CD4-positive, alpha-beta T cell treated with Interferon gamma for 1 hour (primary cell): ENCODE measurements at regions not wholly inside any gene's neighbourhood (a gene's known extent, or its start where the extent isn't known, plus 50 kb on each side); places are given as distances from the start of the nearest gene placed in this dataset.

ENCODE experiments used
- DNase-seq: peaks from one replicate; pipeline ENCODE4 v3.0.0-alpha.2; 2020

DNA sequence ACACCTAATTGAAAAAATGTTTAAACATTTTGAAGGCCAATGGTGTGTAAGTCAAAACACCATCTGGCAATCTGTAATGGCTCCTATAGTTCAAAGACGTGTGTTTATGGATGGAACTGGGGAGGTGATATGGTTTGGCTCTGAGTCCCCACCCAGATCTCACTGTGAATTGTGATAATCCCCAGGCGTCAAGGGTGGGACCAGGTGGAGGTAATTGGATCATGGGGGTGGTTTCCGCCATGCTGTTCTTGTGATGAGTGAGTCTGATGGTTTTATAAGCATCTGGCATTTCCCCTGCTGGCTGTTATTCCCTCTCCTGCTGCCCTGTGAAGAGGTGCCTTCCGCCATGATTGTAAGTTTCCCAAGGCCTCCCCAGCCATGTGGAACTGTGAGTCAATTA, 52.2 kb downstream of the ADRA2C start:
- no peak for DNase-seq

DNA sequence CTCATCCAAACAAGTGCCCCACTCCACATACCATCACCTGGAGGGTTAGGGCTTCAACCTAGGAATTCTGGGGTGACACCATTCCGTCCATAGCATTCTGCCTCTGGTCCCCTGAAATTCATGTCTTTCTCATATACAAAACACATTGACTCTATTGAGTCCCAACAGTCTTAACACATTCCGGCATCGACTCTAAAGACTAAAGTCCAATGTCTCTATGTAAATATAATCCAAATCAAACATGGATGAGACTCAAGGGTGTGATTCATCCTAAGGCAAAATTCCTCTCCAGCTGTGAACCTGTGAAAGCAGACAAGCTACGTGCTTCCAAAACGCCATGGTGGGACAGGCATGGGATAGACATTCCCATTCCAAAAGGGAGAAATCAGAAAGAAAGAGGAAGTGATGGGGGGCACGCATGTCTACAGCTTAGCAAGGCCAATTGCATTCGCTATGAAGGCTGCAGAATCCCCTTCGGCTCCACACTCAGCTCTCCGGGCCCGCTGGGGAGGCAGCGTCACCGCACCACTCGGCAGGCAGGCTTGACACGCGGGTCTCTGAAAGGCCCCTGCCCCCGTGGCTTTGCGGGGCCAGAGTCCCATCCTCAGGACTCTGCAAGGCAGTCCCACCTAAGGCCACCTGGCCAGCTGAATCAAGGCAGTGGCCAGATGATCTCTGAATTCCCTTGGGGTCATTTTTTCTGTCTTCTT, 53.2 kb downstream of the ADRA2C start:
- DNase-seq = no peak

DNA sequence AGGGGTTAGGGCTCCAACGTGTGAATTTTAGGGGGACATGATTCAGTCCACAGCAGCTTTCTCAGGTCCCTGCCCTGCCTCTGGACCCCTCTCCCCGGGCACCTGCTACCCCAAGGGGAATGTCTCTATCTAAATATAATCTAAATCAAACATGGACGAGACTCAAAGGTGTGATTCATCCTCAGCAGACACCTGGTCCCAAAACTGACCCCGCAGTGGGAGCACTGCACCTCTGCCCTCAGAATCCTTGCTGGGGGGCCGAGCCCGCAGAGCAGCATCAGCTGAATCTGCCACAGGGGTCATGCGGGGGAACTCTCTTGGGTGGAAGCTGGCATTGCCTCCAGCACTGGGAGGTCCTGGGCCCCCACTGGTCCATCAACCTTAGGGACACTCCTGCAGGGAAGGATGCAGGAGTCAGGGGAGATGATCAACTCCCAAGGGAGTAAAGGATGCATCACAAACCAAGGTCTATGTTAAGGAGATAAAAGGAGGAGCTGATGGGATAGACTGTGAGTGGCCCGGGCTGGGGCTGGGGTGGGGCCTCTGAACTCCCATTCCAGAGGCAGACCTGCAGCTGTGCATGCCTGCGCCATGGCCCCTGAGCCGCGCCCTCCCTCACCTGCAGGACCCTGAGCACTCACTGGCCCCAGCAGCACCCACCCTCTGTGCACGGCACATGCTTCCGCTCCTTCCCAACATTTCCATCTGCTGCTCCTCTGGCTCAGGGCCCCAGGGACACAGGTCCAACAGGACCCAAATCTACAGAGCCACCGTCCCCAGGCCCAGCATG, 54.0 kb downstream of the ADRA2C start:
- DNase-seq = no peak

DNA sequence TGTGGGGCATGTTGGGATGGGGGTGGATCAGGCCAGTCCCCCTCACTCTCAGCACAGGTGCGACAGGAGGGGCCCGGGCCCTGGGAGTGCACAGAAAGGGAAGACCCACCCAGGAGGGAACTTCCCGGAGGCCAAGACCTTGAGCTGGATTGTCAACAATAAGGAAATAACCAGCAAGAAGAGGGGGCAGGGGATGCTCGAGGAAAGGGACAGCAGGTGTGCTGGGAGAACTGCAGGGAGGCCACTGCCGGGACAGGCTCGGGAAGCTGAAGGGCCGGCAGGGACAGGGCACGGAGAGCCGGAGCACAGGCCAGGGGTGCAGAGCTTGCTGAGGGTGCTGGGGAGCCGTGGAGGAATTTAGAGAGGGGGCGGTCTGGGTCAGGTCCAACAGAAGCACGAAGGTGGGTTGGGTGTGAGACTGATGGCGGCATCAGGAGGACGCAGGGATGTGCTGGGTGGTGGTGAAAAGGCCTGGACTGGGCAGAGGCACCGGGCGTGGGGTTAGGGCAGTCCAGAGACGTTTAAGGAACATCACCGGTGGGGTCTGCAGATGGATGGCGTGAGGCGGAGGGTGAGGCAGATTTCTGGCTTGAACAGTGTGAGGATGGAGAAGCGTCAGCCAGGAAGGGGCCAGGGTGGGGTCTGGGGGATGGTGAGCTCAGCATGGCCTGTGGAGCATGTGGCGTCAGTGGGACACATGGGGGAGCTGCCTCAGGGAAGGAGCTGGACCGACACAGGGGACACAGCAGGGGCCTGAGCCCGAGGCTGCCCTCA, 54.8 kb downstream of the ADRA2C start:
- DNase-seq = no peak

DNA sequence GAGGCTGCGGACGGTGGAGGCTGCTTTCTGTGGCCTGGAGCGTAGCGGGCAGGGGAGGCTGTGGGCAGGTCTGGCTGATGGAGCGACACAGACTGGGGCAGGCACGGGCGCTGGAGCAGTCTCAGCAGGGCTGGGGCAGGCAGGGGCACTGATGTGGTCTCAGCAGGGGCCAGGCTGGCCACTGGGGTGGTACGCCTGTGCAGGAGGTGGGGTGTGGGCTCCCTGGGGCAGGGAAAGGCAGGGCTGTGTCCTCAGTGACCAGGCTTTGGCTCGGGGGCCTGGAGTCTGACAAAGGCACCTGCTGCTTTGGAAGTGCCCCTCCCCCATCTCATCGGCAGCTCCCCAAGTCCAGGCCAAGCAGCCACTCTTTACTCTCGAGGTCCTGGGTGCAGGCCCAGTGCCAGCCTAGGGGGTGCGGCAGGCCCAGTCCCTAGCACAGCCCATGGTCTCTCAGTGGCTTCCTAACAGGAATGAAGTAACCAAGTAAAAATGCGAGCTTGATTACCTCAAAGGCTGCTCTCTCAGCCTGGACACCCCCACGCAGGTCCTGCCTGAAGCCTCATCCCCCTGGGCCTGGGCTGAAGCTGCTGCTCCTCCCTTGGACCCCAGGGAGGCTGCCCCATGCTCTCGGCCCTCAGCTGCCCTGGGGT, 55.5 kb downstream of the ADRA2C start:
- no peak for DNase-seq

DNA sequence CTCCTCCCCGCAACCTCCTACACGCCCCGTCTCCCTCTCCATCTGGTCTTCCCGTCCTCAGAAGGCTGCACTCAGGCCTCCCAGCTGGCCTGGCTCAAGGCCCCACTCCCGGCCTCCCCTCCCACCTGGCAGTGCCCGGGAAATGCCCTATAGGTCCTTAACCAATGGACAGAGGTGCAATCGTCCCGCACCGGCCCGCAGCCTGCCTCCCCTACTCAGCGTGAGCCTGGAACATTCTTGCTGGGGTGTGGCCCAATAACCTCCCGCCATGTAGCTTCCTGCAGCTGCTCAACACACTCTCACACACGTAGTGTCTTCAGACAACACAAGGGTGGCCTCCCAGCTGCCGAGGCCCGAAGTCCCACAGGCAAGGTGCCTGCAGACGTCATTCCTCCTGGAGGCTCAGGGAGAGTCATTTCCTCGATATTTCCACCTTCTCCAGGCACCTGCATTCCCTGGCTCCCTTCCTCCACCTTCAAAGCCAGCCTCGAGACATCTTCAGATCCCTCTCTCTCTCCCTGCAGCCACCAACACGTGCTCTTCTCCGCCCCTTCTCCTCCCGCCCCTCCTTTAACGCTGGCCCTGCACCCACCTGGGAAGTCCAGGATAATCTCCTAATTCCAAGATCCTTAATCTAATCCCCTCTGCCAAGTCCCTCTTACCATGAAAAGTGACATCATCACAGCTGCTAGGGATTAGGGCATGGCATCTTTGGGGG, 56.2 kb downstream of the ADRA2C start:
- no peak for DNase-seq

DNA sequence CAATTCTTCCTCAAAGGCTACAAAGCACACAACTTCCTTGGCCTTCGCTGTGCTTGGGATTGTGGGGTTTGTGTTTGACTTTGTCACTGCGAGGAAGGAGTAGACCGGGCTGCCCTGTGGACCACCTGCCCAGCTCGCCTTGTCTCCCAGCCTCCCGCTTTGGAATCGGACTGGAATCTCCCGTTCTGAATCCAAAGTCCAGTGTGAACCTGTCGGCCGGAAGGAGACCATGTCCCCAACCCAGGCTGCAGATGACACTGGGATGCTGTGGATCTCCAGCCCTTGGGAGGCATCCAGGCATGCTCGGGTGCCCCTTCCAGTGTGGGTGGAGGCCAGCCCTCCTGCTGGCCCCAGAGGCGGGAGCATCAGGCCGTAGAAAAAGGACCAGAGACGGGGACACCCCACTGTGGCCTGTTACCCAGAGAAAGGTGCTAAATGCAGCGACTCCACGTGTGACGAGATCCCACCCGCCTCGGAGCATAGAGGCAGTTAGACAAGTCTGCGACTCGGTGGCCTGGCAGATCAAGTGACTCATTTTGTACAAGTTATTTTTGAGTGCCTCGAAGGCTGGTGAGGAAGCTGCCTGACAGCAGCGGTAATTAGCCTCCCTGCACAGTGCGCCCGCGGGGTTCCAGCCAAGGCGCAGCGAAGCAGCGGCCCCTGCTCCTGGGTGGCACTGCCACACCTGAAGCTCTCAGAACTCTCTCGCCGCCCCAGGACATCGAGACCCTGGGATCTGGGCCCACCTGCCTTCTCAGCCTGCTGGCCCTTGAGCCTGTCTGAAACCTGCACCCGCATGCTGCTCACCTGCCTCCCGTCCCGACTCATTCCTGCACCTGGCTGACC, 57.5 kb downstream of the ADRA2C start:
- no peak for DNase-seq

DNA sequence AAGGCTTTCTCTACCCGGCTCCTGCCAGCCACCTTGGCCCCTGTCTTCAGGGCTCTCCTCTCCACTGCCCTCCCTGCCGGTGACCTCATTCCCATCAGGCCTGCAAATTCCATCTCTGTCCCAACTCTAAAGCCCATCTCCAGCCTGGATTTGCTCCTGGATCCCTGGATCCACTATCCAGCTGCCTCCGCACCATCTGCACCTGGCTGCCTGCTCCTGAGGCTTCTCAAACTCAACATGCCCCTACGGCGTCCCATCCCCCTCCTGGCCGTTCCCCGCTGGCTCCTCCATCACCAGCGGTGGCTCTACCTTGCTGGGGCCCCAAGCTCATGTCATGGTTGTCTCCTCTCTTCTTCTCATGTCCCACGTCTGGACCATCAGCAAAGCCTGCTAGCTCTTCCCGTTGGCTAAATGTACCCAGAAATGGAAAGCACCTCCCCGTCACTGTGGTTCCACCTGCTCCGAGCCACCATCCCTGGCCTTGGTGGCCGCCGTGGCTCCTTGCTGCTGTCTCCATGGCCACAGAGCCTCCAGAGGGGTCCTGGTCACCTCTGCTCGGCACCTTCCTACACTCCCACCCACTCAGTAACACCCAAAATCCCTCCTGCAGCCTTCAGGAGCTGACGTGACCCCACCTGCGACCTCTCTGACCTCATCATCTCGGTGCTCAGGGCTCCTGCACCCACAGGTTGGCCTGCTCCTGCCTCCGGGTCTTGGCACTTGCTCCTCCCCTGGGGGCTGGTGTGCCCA, 58.5 kb downstream of the ADRA2C start:
- no peak for DNase-seq

DNA sequence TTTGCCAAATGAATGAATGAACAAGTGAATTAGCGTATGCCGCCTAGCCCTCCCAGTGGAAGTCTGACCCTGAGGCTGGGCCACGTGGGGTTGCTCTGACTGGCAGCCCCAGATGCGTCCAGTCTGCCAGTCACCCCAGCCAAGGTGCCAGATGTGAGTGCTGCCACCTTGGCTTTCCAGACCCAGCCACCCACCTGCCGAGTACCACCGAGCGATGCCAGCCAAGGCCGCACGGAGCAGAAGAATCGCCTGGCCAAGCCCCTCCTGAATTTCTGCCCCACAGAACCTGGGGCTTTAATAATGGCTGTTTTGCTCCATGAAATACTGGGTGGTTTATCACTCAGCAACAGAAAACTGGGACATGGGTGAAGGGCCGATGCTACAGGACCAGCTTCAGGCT, 59.3 kb downstream of the ADRA2C start:
- DNase-seq = no peak

DNA sequence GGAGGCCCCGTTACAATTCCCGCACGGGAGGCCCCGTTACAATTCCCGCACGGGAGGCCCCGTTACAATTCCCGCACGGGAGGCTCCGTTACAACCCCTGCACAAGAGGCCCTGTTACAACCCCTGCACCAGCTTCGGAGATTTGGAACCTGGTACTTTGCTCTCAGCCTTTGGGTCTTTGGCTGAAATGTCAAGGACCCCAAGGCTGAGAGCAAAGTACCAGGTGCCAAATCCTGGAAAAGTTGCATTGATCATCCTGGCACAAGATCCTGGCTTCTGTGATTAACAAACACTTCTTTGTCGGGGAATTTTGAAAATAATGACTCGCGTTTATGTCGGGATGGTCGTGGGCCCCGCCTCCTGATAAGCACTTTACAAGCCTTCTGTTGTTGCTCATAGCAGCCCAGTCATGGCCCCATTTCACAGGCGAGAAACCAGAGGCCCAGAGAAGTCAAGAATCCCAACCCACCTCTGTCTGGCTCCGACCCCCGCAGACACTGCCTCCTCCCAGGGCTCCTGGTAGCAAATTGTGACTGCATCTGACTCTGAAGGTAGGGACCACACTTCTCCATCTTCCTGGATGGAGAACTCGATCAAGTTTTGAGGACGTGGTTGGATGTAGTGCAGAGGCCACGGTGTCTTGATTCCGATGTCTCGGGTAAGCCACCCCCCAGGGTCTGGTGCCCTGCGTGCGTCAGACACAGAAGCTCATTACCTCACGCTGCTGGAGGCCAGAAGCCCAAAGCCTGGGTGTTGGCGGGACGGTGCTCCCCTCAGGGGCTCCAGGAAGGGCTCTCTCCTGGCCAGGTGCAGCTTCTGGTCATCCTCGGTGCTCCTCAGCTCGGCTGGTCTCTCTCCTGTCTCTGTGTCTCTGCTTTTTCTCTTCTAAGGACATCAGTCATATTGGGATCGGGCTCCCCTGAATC, 60.3 kb downstream of the ADRA2C start:
- no peak for DNase-seq

DNA sequence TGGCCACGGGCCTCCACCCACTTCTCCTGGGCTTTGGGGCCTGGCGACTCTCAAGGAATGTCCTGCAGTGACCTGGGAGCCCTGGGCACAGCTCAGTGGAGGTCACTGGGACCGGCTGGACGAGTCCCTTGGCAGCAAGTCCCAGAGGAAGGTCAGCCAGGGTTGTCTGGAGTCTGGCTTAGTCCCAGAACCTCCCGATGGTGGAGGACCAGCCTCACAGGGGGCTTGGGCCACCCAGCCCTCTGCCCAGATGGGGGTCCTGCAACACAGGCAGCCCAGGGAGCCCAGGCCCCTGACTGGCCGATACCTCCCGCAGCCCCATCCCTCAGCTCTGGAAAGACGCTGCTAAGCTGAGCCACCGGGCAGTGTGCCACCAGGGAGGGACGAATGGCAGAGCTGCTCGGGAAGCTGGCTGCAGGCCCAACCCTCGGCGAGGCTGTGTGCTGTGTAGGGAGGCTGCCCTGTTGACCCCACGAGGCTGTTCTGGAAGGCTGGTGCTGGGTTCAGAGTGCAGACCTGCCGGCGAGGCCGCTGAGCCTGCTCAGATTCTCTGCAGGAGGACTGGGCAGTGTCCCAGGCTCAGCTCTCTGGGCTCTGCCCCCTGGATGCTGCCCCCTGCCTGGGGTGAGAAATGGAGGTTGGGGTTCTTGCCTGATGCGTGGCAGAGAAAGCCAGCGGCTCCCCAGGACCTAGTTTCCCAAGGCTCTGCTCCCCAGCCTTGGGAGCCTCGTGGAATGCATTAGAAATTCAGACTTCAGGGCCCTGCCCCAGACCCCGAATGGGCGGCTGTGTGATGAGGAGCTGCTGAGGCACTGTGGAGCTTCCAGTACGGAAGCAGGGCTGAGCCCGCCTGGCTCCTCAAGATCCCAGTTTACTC, 61.7 kb downstream of the ADRA2C start:
- DNase-seq = no peak

DNA sequence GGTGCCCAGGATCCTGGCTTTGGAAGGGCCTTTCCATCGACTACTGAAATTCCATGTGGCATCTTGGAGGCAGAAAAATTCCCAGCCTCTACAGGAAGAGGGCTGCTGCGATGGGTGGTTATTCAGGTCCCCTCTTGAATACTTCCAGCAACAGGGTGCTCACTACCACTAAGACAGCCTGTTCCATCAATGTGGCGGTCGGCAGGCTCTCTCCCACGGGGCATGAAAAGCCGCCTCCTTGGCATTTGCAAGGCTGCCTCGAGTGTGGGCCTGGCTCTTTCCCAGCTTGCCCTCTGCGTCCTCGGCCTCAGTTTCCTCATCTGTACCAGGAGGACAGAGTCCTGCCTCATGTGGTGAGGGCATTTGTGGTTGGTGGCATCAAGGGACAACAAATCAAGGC, 62.4 kb downstream of the ADRA2C start:
- DNase-seq = no peak

DNA sequence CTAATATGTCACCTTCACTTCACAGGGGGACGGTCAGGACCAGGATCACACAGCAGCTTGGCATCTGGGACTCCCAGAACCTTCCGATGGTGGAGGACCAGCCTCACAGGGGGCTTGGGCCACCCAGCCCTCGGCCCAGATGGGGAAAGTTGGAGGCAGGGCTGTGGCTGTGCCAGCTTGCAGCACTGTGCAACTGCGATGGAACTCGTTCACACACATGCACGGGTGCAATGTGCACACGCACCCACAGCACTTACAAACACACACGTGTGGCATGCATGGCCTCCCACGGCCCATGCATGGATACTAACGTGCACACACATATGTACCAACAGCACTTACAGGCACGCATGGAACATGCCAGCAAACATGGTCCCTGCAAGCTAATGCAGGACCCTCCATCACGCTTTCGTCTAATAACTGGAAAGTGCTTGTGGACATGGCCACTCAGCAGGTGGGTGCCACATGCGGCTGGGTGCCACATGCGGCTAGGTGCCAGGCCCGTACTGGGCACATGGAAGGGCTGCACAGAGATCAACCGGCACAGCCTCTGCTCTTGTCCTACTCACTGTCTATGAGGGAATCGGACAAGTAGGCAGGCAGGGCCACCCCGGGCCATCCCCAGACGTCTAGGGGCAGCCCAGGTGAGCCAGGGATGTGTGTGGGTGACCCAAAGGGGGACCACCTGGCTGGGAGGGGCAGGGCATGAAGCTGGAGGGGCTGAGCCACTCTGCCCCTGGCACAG, 63.2 kb downstream of the ADRA2C start:
- no peak for DNase-seq

DNA sequence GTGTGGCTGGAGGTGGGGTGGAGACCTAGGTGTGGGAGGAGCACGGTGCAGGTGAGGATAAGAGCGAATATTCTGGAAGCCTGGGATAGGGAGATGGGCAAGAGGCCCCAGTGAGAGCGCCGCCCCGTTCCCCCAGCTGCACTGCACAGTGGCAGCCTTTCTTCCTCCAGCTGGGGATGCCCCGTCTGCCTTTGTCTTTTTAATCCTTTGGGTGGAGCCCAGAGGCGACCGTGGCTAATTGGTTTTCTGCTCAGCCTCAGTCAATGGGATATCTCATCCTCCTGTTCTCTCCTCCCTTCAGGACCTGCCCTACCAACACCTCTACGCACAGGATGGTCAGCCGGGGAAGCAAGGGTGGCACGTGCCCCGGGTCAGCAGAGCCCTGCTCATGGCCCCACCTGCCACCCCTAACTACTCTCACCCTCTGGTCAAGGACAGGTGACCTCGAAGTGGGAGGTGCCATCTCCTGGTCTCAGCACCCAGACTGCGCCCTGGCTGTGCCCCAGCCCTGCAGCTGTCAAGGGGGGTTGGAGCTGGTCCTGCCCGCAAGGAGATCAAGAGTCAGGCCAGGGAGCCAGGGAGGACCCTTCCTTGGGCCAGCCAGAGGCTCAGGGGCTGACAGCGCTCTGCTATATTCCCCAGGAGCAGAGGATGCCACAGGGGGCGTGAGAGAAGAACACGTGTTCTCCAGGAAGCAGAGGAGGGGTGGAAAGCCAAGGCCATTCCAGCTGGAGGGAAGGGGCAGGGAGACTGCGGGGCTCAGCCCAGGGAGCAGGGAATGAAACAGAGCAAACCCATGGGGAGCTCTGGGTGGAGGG, 64.0 kb downstream of the ADRA2C start:
- no peak for DNase-seq

DNA sequence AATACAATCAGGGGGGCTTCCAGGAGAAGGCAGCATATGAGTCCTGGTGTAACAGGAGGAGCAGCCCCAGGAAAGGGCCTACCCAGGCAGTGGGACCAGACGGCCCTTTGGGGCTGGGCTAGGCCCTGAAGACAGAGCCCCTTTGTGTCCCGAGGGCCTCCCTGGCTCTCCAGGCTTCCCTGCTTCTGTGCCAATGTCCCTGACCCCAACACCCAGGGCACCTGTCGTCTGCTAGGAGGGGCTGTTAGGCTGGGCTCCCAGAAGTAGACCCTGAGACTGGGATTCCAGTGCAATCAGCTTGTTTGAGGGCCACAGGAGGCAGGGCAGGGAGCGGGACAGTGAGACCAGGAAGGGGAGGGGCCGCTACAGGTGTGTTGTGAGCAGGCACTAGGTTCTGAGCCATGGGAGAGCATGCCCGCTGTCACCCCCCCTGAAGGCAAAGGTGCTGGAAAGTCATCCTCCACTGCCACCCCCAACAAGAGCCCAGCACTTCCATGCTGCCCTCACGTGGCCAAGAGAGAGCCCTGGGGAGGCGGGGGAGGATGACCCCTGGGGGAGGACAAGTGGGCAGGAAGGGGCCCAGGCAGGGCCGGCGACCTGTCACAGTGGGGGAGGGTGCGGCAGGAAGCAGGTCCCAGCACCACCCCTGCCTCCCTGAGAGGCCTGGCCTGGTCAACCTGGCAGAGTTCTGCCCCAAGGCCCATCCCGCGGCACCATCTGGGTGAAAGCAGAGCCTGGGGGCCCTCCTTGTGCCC, 64.8 kb downstream of the ADRA2C start:
- DNase-seq = no peak

DNA sequence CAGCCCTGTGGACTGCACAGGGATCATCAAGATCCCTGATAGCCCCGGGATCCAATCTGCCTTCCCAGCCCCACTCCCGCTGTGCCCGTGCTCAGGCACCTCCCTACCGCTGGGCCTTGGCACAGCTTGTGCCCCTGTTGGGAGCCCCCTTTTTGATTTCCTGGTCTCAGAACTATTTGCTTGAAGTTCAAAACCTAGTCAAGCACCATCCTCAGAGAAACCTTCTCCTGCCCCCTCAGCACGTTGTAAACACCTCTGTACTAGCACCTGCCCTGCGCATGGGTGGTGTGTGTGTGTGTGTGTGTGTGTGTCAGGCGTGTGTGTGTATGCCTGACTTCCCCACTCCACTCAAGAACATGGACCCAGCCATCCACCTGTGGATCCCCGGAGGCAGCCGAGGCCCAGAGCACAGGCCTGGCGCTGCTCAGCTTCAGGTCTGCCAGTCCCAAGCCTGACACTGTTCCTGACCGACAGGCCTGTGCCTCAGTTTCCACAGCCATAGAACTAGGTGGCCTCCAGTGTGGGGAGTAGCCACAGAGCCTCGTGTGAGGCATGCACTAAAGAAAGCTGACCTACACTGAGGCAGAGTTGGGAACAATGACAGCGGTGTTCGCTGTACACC, 65.5 kb downstream of the ADRA2C start:
- no peak for DNase-seq
